HFF-Myc (cell line): ENCODE measurements at regions not wholly inside any gene's neighbourhood (a gene's known extent, or its start where the extent isn't known, plus 50 kb on each side); places are given as distances from the start of the nearest gene placed in this dataset.

Experiments used
- DNase-seq: peaks from one replicate; pipeline ENCODE4 v3.0.0-alpha.2; 2011; ENCODE audit warnings: low read depth; ENCODE audit errors: extremely low read depth
- H3K4me3 ChIP-seq: replicated peaks from 2 replicates; pipeline ENCODE4 v1.5.1; 2011; ENCODE audit warnings: low read depth, mild to moderate bottlenecking, control low read depth, low read length
- CTCF ChIP-seq: IDR thresholded peaks from 2 replicates; pipeline ENCODE4 v1.5.1; 2012; ENCODE audit warnings: mild to moderate bottlenecking, low read depth, low read length, control low read depth; ENCODE audit errors: missing control alignments

GRCh38 chr6:91573826-91574416 lies 987.0 kb upstream of the MAP3K7 start:
- TF ChIP-seq CTCF, result no peak
- H3K4me3 ChIP-seq, result no peak overlapping the region
- no peak for DNase-seq

- TF ChIP-seq CTCF, result no peak
- H3K4me3 ChIP-seq, result no peak overlapping the region
- DNase-seq, result no peak
Measured at GRCh38 chr6:91572878-91573277, 986.0 kb upstream of the MAP3K7 start.

- no peak for TF ChIP-seq CTCF
- DNase-seq, result no peak
- H3K4me3 ChIP-seq, result no peak overlapping the region
Measured at GRCh38 chr6:91569071-91569470, 982.2 kb upstream of the MAP3K7 start.

- DNase-seq, result no peak
- no peak overlapping the region for H3K4me3 ChIP-seq
- no peak for TF ChIP-seq CTCF
Measured at GRCh38 chr6:91566467-91566866, 979.6 kb upstream of the MAP3K7 start.

GRCh38 chr6:91565207-91565606 lies 978.3 kb upstream of the MAP3K7 start:
- H3K4me3 ChIP-seq, result no peak overlapping the region
- no peak for DNase-seq
- TF ChIP-seq CTCF, result no peak

- no peak overlapping the region for H3K4me3 ChIP-seq
- TF ChIP-seq CTCF, result no peak
- DNase-seq, result no peak
Measured at GRCh38 chr6:91562955-91563354, 976.1 kb upstream of the MAP3K7 start.

GRCh38 chr6:91560409-91560808 lies 973.5 kb upstream of the MAP3K7 start:
- H3K4me3 ChIP-seq, result no peak overlapping the region
- no peak for DNase-seq

More at GRCh38 chr6:91560409-91560808, 973.5 kb upstream of the MAP3K7 start:
- TF ChIP-seq CTCF, result no peak
